HG02938 (cell line): ENCODE measurements at regions not wholly inside any gene's neighbourhood (a gene's known extent, or its start where the extent isn't known, plus 50 kb on each side); places are given as distances from the start of the nearest gene placed in this dataset.
"Not testable (repeated sequence)": the region's sequence is repeated elsewhere in the genome, so short reads cannot be mapped to it uniquely, and the experiment has no call there.

Experiments
- ATAC-seq: cut with Tn5 transposase; IDR thresholded peaks from one replicate; pipeline ENCODE4 v1.9.1; 2021; ENCODE audit warnings: mild to moderate bottlenecking, moderate library complexity; ENCODE audit not compliant: unreplicated experiment

DNA sequence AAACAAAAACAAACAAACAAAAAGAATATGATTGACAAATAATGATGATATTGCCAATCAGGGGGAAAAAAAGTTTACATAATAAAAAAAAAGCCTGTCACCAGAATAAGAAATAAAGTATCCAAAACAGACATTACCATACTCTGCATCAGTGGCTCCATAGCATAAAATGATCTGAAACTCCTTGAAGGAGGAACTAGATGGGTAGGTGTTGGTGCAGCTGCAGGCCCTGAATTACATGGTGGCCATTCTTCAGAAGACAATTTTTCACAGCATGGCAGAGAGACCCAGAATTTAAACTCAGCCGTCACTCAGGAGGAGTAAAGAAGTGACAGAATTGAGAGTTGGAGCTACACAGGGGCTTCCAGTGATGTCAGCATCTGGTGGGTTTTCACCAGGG, 60.2 kb downstream of the GLUL start:
- no peak for ATAC-seq

DNA sequence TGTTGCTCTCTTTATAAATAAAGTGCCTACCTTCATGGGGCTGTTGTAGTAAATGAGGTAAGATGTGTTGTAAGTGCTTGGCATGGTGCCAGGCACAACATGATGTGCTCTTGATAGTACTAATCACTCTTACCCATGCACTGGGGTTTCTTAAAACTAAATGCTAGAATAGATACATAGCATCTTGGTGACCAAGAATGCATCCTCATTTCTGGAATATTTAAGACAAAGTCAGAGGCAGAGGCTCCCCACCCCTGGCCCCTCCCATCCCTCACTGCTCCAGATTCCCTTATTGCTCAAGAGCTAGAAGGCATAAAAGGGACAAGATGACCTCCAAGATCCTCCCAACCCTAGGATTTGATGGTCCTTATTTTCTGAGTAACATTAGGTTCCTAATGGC, 61.3 kb downstream of the GLUL start:
- no peak for ATAC-seq

DNA sequence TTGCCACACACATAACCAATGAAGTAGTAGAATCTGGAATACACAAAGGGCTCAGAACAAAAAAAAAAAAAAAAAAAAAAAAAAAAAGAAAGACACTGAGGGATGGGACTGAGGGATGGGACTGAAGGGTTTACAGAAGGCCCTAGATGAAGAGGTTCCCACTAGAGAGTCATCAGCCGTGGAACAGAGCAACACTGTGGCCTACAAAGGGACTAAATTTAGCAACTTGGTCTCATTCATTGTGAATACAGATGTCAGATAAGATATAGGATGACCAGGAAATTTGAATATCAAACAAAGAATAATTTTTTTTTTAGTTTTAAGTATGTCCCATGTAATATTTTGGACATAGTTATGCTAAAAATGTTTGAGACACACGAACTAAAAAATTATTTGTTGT, 62.1 kb downstream of the GLUL start:
- ATAC-seq: no peak

DNA sequence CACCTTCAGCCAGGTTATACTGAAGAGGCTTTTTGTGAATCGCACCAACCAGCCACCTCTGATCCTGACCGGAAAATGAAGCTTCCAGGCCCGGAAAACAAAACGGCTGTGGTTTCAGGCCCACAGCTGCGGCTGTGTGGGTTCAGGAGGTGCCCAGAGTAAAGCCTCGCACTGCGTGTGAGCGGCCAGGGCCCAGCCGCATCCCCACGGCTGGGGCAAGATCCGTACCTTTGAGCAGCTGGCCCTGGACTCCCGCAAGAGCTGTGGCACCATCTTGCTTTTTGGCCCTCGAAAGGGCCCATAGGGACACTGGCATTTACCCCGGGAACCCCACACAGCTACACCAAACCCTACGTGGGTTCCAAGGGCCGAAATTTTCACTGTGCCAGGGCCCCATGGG, 63.0 kb downstream of the GLUL start:
- no peak for ATAC-seq

DNA sequence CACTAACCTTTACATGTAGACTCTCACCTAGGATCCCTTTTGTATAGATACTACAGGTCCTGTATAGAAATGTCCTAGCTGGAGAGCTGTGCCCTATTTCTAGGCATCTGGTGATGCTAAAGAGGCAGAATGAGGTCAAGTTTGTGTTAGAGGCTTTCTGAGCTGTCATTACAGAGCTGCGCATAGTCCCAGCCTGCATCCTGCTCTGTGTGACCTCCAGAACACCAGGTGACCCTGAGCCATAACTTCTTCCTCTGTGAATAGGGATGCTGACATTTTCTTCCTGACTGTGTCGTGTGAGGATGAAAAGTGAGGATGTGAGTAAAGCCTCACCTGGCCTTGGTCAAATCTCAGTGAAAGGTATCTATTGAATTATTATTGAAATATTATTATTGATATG, 66.3 kb downstream of the GLUL start:
- ATAC-seq: no peak

DNA sequence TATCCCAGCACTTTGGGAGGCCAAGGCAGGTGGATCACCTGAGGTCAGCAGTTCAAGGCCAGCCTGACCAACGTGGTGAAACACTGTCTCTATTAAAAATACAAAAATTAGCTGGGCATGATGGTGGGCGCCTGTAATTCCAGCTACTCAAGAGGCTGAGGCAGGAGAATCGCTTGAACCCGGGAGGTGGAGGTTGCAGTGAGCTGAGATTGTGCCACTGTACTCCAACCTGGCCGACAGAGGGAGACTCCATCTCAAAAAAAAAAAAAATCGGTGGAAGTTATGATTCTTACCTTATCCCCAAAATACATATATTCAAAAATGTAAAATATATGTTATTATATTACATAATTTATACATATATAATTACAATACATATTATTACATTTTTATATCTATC, 70.1 kb downstream of the GLUL start:
- ATAC-seq: not testable (repeated sequence)

DNA sequence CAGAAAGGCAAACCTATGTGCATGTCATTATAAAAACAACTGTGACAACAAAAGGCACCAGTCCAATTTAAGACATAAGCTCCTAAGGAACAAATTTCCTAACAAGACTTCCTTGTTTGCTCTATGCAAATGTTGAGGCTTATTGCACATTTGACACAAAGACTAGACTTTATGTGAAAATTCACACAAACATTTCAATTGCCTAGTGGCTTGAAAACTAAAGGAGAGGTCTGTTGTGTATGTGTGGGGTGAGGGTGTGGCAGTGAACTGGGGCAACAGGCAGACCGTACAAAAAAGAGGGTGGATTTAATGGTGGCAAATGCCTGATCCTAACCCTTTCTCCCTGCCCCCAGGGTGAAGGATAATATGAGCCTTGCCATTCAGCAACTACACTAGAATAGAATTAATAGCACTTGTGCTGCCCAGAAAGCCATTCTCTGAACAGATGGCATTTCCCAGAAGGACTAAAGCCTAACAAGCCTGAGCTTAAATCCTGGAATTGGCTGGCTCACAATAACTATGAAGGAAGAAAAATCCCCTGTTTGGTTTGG, 73.9 kb downstream of the GLUL start:
- ATAC-seq: no peak

DNA sequence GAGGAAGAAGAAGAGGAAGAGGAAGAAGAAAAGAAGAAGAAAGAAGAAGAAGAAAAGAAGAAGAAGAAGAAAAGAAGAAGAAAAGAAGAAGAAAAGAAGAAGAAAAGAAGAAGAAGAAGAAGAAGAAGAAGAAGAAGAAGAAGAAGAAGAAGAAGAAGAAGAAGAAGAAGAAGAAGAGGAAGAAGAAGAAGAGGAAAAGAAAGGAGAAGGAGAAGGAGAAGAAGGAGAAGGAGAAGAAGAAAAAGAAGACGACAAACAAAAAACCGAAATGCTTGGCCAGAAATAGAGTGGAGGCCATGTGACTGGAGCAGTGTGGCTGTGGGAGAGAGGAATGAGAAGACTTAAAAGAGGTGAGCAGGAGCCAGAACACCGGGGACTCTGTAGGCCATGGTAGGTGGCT, 75.1 kb downstream of the GLUL start:
- not testable (repeated sequence) for ATAC-seq

DNA sequence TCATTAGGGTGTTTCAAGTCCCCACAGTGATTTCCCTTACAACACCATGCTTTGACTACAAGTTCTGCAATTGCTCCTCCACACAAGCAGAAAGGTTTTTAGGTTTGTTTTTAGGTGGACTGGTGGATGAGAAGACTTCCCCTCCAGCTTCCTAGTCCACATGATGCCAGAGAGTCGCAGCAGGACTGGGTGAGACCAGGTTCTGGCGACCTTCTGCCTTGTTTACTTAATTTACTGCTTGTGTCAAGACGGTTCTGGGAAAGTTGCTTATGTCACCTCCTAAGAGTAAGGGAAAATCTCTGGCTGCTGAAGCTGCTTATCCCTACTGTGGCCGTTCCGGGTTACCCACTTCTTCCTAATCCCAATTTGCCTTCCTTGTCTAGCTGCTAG, 76.4 kb downstream of the GLUL start:
- no peak for ATAC-seq

DNA sequence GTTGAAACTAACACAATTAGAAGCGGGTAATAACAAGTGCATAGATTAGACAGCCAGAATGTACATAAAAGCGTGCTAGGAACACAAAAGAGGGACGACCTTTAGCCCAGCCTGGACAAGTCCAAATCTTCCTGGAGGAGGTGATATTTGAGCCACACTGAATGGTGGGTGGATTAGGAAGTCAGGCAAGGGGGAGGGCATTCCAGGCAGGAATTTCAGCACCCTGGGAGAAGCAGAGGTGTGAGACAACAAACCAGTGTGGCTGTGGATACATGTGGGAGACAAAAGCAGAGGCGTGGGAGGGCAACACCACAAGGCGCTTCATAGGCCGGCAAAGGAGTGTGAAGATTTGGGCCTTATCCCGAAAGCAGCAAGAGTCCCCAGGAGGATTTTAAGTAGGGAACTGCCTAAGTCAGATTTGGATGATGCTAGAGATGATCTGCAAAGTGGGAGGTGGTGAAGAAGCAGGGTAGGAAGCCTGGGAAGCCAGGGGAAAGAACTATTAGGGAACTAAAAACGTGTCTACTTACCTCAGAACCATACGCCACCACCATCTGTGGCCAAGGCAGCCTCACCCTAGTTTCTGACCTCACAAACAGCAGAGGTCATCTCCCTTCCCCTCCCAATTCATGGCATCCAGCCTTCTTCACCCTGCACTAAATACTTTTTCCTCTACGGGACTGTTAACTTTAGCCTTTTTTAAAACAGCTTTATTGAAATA, 81.8 kb downstream of the GLUL start:
- ATAC-seq: no peak

DNA sequence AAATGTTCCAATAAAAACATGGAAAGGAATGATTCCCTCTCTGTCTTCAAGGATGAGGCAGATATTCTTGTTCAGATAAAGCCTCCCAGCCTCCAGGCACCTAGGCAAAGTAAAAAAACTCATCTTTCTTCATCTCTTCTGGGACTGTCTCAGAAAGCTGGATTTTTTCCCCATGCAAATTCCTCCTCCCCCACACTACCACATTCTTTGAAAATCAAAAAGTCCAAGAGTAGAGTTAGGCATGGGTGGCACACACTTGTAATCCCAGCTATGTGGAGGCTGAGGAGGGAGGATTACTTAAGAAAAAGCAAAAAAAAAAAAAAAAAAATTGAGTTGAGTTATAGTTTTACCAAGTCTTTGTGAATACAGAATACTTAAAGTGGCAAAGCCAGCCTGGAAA, 82.8 kb downstream of the GLUL start:
- no peak for ATAC-seq

DNA sequence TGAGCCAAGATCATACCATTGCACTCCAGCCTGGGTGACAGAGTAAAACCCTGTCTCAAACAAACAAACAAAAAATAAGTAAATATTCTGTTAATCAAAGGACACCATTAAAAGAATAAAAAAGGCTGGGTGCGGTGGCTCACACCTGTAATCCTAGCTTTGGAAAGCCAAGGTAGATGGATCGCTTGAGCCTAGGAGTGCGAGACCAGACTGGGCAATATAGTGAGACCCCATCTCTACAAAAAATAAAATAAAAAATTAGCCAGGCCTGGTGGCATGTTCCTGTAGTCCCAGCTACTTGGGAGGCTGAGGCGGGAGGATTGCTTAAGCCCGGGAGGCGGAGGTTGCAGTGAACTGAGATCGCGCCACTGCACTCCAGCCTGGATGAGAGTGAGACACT, 84.1 kb downstream of the GLUL start:
- not testable (repeated sequence) for ATAC-seq

DNA sequence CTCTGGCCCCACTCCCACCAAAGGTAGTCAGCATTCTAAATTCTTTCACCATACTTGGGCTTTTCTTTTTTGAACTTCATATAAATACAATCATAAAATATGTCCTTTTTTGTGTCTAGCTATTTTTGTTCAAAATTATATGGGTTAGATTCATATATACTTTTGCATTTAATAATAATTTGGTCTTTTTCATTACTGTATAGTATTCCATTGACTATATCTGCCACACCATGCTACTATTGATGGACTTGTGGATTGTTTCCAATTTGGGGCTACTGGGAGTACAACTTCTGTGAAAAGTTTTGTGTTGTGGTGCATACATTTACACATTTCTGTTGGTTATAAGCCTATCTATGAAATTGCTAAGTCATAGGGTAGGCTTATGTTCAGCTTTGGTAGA, 85.7 kb downstream of the GLUL start:
- no peak for ATAC-seq

DNA sequence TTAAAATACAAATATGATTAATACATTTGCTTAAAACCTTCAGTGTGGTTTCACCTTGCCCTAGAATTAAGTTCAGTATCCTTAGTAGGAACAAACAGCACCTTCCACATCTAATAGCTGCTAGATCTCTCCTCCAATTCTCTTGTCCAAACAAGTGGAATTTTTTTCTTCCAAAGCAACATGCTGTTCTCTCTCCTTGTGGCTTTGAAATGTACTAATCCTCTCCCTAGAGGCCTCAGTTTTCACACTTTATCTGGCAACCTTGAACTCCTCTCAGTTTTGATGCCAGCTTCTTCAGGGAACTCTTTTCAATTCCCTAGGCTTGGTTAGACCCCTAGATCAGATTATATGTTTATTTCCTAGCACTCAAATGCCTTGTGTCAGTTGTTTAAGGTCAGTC, 87.0 kb downstream of the GLUL start:
- no peak for ATAC-seq

DNA sequence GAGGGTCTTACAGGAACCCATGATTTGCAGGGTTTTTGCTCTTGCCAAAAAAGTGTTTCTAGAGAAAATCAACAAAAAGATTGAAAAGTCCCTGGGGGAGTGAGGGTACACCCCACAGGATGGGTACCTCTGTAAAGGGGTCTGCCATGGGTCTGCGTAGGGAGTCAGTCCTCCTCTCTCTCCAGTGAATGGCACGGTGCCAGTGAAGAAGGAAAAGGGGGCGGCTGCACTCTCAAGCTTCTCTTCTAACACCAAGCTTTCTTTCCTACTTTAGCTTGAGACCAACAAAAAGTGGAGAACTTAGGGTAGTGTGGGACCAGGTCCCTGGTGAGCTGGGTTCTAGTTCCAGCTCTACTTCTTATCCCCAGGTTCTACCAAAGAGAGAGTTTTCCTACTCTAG, 87.4 kb downstream of the GLUL start:
- ATAC-seq: no peak

DNA sequence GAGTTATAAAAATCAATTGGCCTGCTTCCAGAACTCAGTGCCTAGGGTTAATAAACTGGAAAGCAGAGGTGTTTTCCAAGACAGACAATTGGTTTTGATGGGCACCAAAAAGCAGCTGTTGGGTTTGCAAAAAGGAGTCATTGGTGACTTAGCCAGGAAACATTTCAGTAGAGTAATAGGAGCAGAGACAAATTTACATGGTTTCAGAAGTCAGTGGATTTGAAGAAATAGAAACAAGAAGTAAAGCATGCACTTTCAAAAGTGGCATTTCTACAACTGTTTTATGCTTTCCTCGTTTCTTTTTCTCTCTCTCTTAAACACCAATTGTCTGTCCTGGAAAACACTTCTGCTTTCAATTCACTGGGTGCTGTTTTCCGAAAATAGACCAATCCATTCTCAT, 87.8 kb downstream of the GLUL start:
- peak; percentile 83 for ATAC-seq

DNA sequence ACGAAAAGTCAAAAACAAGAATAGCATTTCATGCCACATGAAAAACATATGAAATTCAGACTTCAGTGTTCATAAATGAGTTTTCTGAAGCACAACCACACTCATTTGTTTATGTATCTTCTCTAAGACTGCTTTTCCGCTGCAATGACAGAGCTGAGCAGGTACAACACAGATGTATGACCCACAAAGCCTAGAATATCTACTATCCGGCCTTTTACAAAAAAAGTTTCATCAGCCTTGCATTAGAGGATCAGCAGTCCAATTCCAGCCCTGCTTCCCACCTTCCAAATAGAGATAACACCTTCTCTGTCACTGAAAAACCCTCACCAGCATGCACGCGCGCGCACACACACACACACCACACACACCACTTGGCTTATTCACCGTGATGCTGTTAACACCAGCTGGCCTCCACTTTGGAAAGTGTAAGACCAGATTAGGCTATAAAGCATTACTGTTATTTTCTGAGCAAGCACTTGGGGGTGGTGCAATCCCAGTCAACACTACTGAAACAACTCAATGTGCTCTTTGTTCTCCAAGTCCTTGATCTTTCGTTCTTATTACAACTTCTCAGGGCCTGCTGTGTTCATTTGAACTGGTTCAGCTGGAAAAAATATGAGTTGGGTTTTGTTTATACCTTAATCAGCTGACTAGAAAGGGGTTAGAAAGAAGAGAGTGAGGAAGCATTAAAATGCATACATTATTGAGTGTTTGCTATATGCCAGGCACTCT, 90.0 kb downstream of the GLUL start:
- no peak for ATAC-seq

DNA sequence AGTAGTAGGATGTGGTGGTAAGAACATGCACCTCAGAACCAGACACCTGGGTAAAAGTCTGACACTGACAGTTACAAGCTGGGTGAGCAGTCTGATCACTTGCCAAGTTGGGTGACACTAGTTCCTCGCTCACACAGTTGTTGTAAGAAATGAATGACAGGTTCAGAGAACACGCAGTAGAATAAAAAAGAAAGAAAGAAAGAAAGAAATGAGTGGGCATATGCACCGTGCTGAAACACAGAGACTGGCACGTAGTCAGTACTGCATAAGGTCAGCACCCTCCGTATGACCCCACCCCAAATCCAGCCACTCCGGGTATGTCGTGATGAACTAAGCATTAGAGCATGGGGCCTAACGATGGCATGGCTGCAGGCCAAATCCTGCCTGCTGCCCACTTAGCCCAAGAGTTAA, 90.6 kb downstream of the GLUL start:
- ATAC-seq: no peak

DNA sequence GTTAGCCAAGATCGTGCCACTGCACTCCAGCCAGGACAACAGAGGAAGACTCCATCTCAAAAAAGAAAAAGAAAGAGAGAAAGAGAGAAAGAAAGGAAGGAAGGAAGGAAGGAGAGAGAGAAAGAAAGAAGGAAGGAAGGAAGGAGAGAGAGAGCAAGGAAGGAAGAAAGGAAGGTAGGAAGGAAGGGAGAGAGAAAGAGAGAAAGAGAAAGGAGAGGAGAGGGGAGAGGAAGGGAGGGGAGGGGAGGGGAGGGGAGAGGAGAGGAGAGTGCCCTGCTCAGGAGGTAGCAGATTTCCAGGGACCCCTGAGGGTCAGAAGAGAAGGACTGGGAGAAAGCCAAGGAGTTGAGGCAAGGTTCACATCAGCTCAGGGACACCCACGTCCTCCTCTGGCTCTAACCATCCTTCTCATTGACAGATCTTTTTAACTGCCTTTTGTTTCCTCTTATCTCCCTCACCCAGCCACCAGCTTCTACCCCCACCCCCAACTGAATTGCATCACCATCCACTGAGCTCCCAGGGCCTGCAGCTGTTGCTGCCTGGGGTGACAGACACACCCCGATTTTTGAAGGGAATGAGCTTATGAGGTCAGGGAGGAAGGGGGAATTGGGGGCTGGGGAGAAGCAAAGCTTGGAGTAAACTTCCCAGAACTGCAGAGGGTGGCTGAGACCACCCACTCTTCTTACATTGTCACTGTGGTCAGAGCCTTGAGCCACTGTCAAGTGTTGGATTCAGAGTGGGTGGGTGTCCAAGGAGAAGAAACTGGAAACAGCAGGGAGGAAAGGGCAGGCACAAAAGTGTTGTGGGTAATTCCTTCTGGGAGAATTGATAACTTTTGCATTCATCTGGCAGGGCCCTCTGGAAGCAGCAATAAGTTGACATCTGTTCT, 91.6 kb downstream of the GLUL start:
- no peak for ATAC-seq

DNA sequence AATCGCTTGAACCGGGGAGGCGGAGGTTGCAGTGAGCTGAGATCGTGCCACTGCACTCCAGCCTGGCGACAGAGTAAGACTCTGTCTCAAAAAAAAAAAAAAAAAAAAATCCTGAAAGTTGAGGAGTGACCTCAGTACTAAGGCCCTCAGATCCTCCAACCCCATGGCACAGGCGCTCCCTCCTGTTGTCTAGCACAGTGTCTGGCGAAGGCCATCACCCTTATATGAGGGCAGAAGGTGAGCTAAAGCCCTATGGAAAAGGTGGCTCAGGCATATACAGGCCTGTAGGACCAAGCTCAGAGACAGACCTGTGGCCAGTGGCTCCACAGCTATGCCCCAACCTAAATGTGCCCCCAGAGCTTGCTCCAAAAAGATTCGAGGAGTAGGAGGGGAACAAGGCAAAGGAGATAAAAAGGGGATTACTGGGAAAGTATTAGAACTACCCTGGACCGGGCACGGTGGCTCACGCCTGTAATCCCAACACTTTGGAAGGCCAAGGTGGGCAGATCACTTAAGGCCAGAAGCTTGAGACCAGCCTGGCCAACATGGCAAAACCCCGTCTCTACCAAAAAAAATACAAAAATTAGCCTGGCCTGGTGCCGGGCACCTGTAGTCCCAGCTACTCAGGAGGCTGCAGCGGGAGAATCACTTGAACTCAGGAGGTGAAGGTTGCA, 92.4 kb downstream of the GLUL start:
- ATAC-seq: not testable (repeated sequence)

DNA sequence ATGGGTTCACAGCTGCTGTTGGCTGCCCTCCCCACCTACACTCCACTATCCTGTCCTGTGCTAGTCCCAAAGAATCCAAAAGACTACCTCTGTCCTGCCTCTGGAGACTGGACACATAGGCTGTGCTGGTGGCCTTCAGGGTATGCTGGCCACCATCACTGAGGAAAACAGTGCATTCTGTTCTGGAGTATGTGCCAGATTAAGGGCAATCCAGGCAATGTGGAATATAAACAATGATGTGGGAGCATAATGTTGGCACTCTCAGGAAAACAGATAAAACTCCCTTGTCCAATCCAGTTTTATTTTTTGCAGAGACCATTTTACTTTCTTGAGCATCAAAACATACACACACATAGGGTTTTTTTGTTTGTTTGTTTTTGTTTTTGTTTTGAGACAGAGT, 94.3 kb downstream of the GLUL start:
- no peak for ATAC-seq
